ENCODE measurements at regions not wholly inside any gene's neighbourhood (a gene's known extent, or its start where the extent isn't known, plus 50 kb on each side); places are given as distances from the start of the nearest gene placed in this dataset.

- TF ChIP-seq CTCF (IDR thresholded peaks at IDR 0.05) = no peak
- no peak for TF ChIP-seq EP300 (IDR thresholded peaks at IDR 0.05; ENCODE audit: low read depth)
- no peak for TF ChIP-seq POLR2A (IDR thresholded peaks at IDR 0.05)
Observed at GRCh38 chr5:67273689-67274356, 77.2 kb upstream of the CD180 start.
